Ramos (cell line): ENCODE measurements at regions not wholly inside any gene's neighbourhood (a gene's known extent, or its start where the extent isn't known, plus 50 kb on each side); places are given as distances from the start of the nearest gene placed in this dataset.
"Not testable (repeated sequence)": the region's sequence is repeated elsewhere in the genome, so short reads cannot be mapped to it uniquely, and the experiment has no call there.

Experiments used
- in situ Hi-C: fragments of 300-500 bp; cut with MboI; formaldehyde crosslinking; loops from one replicate; pipeline ENCODE4 v1.14.3; 2022; ENCODE audit warnings: low sequenced_read_pairs; ENCODE audit not compliant: unreplicated experiment

- in situ Hi-C loops, result no loop called here
Observed at GRCh38 chr5:42989190-42989589, 50.9 kb downstream of the ANXA2R start.

- in situ Hi-C loops, result no loop called here
Observed at GRCh38 chr5:42988568-42988967, 51.6 kb downstream of the ANXA2R start.

- in situ Hi-C loops, result no loop called here
Observed at GRCh38 chr5:42985129-42986037, 54.7 kb downstream of the ANXA2R start.

GRCh38 chr5:42984307-42984706 lies 55.8 kb downstream of the ANXA2R start:
- in situ Hi-C loops, result no loop called here

GRCh38 chr5:42982107-42982622 lies 58.0 kb downstream of the ANXA2R start:
- in situ Hi-C loops, result no loop called here

- in situ Hi-C loops, result not testable (repeated sequence)
Observed at GRCh38 chr5:42981417-42982106, 58.6 kb downstream of the ANXA2R start.

- in situ Hi-C loops, result not testable (repeated sequence)
Observed at GRCh38 chr5:42981015-42981414, 59.1 kb downstream of the ANXA2R start.

- in situ Hi-C loops, result not testable (repeated sequence)
Observed at GRCh38 chr5:42980391-42980790, 59.7 kb downstream of the ANXA2R start.

- in situ Hi-C loops, result not testable (repeated sequence)
Observed at GRCh38 chr5:42979242-42979641, 60.9 kb downstream of the ANXA2R start.

GRCh38 chr5:42974536-42974935 lies 65.6 kb downstream of the ANXA2R start:
- in situ Hi-C loops, result no loop called here

- in situ Hi-C loops, result no loop called here
Observed at GRCh38 chr5:42970636-42971559, 69.2 kb downstream of the ANXA2R start.

GRCh38 chr5:42965934-42966333 lies 74.2 kb downstream of the ANXA2R start:
- in situ Hi-C loops, result no loop called here

GRCh38 chr5:42963412-42963811 lies 76.7 kb downstream of the ANXA2R start:
- in situ Hi-C loops, result no loop called here

- in situ Hi-C loops, result no loop called here
Observed at GRCh38 chr5:42962124-42962523, 78.0 kb downstream of the ANXA2R start.

- in situ Hi-C loops, result no loop called here
Observed at GRCh38 chr5:42960506-42960905, 79.6 kb downstream of the ANXA2R start.

- in situ Hi-C loops, result no loop called here
Observed at GRCh38 chr5:42956551-42956950, 83.6 kb downstream of the ANXA2R start.

GRCh38 chr5:42953041-42953440 lies 87.1 kb downstream of the ANXA2R start:
- in situ Hi-C loops, result no loop called here

GRCh38 chr5:42952578-42952974 lies 87.5 kb downstream of the ANXA2R start:
- in situ Hi-C loops, result no loop called here

GRCh38 chr5:42951293-42951840 lies 88.8 kb downstream of the ANXA2R start:
- in situ Hi-C loops, result no loop called here
